ENCODE measurements at regions not wholly inside any gene's neighbourhood (a gene's known extent, or its start where the extent isn't known, plus 50 kb on each side); places are given as distances from the start of the nearest gene placed in this dataset.

- ChIA-PET POLR2A (no interaction called here), CTCF (interaction anchor here (1.5 kb wide), 1 partner anchor 10 kb away, joined by 3 read pairs; no protein-coding TSS in a partner anchor)
- DNase-seq (ENCODE audit: extremely low spot score), result no peak
- TF ChIP-seq, protein P1, sequence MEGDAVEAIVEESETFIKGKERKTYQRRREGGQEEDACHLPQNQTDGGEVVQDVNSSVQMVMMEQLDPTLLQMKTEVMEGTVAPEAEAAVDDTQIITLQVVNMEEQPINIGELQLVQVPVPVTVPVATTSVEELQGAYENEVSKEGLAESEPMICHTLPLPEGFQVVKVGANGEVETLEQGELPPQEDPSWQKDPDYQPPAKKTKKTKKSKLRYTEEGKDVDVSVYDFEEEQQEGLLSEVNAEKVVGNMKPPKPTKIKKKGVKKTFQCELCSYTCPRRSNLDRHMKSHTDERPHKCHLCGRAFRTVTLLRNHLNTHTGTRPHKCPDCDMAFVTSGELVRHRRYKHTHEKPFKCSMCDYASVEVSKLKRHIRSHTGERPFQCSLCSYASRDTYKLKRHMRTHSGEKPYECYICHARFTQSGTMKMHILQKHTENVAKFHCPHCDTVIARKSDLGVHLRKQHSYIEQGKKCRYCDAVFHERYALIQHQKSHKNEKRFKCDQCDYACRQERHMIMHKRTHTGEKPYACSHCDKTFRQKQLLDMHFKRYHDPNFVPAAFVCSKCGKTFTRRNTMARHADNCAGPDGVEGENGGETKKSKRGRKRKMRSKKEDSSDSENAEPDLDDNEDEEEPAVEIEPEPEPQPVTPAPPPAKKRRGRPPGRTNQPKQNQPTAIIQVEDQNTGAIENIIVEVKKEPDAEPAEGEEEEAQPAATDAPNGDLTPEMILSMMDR (IDR thresholded peaks at IDR 0.05; ENCODE audit: control extremely low read depth, extremely low read depth, low read depth, missing control alignments), result no peak
These were observed 94.3 kb upstream of the PTHLH start for GRCh38 chr12:28066879-28067278.

GRCh38 chr12:28068467-28068866, 95.9 kb upstream of the PTHLH start:
- POLR2A ChIA-PET, result no interaction called here
- TF ChIP-seq, protein P1 (IDR thresholded peaks at IDR 0.05; ENCODE audit: control extremely low read depth, extremely low read depth, low read depth, missing control alignments), result no peak
- no peak for DNase-seq (ENCODE audit: extremely low spot score)
- CTCF ChIA-PET, result no interaction called here

DNA sequence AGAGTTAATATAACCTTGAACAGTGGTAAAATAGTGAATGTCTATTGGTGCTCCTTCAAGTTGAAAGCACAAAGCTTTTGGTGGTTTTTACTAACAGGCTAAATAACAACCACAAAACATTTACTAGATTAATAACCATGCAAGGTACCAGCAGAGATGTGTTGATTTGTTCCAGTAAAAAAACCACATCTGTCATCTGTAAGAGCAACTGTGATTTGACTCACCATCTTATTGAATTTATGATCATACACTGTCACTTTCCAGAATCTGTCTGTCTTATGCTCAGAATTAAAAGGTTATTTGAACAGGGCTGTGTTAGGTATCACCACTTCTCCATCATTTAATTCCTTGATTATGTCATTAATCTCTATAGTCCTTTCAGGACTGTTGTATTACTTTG, 107.0 kb upstream of the PTHLH start:
- ChIA-PET CTCF (no interaction called here), POLR2A (no interaction called here)
- TF ChIP-seq, protein P1 (IDR thresholded peaks at IDR 0.05; ENCODE audit: control extremely low read depth, extremely low read depth, low read depth, missing control alignments), result no peak
- DNase-seq (ENCODE audit: extremely low spot score), result no peak

DNA sequence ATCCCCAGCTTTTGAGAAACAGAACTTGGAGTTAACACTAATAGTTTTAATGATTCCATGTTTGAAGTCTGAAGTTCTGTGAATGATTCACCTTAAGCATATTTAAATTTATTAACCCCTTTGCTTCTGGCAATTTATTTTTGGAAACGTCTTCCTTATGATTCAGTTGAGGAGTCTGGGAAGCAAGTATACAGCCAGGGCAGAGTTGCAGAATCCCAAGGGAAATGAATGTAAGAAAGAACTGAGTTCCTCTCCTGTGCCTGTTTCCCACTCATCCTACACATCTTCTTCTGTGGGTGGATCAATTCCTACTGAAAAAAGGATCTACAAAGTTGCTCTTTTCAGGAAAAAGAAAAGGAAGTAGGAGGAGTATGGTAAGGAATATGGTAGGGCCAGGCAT, 108.2 kb upstream of the CCDC91 start:
- CTCF ChIA-PET, result no interaction called here
- no peak for DNase-seq (ENCODE audit: extremely low spot score)
- TF ChIP-seq, protein P1 (IDR thresholded peaks at IDR 0.05; ENCODE audit: control extremely low read depth, extremely low read depth, low read depth, missing control alignments), result no peak
- POLR2A ChIA-PET, result no interaction called here

GRCh38 chr12:28083840-28084678, 106.2 kb upstream of the CCDC91 start:
- CTCF ChIA-PET, result interaction anchor here (1.5 kb wide), 1 partner anchor 13 kb away, joined by 3 read pairs; no protein-coding TSS in a partner anchor

DNA sequence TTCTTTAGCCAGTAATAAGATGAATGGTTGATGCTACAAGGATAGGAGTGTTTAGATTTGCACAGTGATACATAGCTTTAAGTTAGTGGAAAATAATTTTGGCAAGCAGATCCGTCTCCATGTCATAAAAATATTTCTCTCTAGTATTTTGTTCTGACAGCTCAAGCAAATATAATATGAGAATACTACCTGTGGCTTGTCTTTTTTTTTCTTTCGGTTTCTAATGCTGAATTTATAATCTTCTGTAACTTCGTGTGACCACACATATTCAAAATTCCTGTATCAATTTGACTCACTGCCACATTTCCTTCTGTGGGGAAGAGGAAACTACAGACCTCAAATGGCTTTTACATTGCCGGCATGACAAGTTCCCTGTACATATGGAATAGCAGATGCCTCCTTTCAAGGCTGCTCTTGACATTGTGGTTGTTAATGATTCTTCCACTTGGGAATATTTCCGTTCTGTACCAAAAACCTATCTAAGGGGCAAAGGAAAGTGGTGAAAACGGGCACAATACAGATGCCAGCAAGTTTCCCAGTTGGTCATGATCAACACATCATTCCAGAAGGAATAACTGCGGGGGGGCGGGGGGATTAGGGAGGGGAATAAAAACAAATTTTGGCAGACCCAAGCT, 103.6 kb upstream of the CCDC91 start:
- POLR2A ChIA-PET, result no interaction called here
- no peak for DNase-seq (ENCODE audit: extremely low spot score)
- CTCF ChIA-PET, result interaction anchor here (0.8 to 1.4 kb wide), 3 partner anchors 8 to 49 kb away, joined by 3 to 4 read pairs (median 4); no protein-coding TSS in a partner anchor
- TF ChIP-seq, protein P1 (IDR thresholded peaks at IDR 0.05; ENCODE audit: control extremely low read depth, extremely low read depth, low read depth, missing control alignments), result no peak

More at GRCh38 chr12:28083840-28084678, 106.2 kb upstream of the CCDC91 start:
- POLR2A ChIA-PET, result no interaction called here
- TF ChIP-seq, protein P1 (IDR thresholded peaks at IDR 0.05; ENCODE audit: control extremely low read depth, extremely low read depth, low read depth, missing control alignments), result no peak
- DNase-seq (ENCODE audit: extremely low spot score), result no peak
